Skeletal muscle tissue (tissue), 3 donors: ENCODE measurements at regions not wholly inside any gene's neighbourhood (a gene's known extent, or its start where the extent isn't known, plus 50 kb on each side); places are given as distances from the start of the nearest gene placed in this dataset.

ENCODE experiments used
- H3K27ac ChIP-seq: one replicate; pipeline ENCODE4 v1.7.0; 2013; ENCODE audit warnings: mild to moderate bottlenecking, low read depth, low read length, inconsistent platforms
- H3K27me3 ChIP-seq, 3 donors: one replicate each; pipeline ENCODE4 v1.7.0; 2013; ENCODE audit warnings: low read length in 3 of 3; ENCODE audit not compliant: control insufficient read depth in 3 of 3, insufficient read depth in 3 of 3
- H3K36me3 ChIP-seq, 3 donors: one replicate each; pipeline ENCODE4 v1.7.0; 2013; ENCODE audit warnings: low read length in 3 of 3; ENCODE audit not compliant: control insufficient read depth in 3 of 3, insufficient read depth in 3 of 3
- H3K4me1 ChIP-seq, 3 donors: one replicate each; pipeline ENCODE4 v1.7.0; 2013; ENCODE audit warnings: low read length in 3 of 3, mild to moderate bottlenecking in 3 of 3; ENCODE audit not compliant: control insufficient read depth in 3 of 3, insufficient read depth in 3 of 3
- H3K4me3 ChIP-seq, 3 donors: one replicate each; pipeline ENCODE4 v1.7.0; 2013; ENCODE audit warnings: low read length in 3 of 3
- H3K9ac ChIP-seq, 3 donors: one replicate each; pipeline ENCODE4 v1.7.0; 2013; ENCODE audit warnings: low read length in 3 of 3, mild to moderate bottlenecking in 3 of 3, moderate library complexity in 2 of 3, low read depth in 1 of 3
- H3K9me3 ChIP-seq, 3 donors: one replicate each; pipeline ENCODE4 v1.7.0; 2013; ENCODE audit warnings: low read length in 3 of 3; ENCODE audit not compliant: control insufficient read depth in 3 of 3
- donor health status: Osteomylitis.

DNA sequence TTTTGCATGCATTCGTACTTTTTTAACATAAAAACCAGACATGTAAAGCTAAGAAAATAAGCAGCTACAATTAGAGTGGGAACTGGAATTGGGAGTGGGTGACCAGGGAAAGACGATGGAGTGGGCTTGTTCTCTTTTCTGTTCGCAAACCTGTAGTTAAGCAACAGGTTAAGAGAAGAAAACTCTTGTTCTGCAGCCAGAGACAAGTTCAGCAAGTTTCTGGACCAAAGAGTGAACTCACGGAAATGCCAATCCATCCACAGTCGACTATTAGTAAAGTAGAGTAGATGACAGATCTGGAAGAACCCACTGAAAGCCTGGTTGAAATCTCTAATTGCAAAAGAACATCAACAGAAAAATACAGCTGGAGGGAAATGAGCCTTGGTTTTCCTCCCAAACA, 197.8 kb downstream of the TFAP2A start:
- Histone ChIP-seq H3K4me1 (no peaks in the 10 kb centered on the region), H3K27me3 (no peaks in the 10 kb centered on the region), H3K9me3 (no peaks in the 10 kb centered on the region), H3K36me3 (no peaks in the 10 kb centered on the region), H3K9ac (no peak overlapping the region), H3K4me3 (no peak overlapping the region), H3K27ac (no peak overlapping the region)

DNA sequence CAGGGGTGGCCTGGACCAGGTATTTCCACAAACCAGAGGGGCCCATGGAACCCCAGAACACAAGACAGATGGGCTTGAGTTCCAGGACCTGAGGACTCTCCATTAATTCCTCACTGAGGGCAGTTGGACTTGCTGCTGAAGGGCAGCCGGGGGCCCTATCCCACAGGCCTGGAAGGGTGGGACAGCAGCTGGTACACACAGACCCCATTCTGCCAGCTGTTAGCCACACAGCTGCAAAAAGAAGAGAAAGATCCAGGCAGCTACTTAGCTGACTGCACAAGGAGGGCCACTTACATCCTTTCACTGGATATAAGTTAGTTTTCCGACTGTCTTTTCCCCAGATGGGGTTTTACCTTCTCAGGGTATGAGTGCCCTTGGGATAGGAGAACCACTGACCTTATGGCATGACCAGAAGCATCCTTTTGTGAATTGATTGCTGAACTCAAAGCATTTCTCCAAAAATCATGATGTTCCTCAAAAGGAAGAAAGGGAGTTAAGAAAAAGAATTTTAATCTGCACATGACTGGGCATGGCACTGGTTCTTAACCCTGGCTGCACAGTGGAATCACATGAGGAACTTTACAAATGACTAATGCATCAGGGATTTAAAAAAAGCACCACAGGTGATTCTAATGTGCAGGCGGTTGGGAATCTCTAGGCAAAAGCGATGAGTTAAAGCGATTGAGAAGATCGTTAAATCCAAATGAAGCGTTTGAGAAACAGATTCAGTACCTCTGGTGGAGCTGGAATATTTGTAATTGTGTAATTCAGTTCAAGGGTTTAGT, 199.4 kb downstream of the TFAP2A start:
- no peaks in the 10 kb centered on the region for H3K36me3 ChIP-seq
- no peaks in the 10 kb centered on the region for H3K9me3 ChIP-seq
- no peaks in the 10 kb centered on the region for H3K27me3 ChIP-seq
- no peaks in the 10 kb centered on the region for H3K4me1 ChIP-seq
- H3K27ac ChIP-seq, result no peak overlapping the region
- no peak overlapping the region for H3K4me3 ChIP-seq
- H3K9ac ChIP-seq, result no peak overlapping the region

DNA sequence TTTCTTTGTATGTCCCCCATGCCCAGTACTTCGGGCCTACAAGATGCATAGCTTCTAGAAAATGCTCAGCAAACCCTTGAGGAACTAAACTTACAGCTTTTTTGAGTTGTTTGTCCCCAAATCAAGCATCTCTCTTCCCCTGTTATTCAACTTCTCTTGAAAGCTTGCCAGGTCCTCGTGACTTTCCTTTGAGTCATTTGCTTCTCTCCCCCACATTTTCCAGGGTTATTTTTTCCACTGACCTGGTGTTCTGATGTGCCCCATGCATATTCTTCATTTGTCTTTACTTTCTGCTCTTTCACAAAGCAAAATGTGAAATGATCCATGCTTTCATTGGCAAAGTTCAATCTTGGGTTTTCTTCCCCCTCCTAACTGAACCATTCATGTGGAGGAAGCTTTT, 204.8 kb downstream of the TFAP2A start:
- Histone ChIP-seq H3K4me1 (no peaks in the 10 kb centered on the region), H3K9ac (no peak overlapping the region), H3K27ac (no peak overlapping the region), H3K36me3 (no peaks in the 10 kb centered on the region), H3K27me3 (no peaks in the 10 kb centered on the region), H3K9me3 (no peaks in the 10 kb centered on the region), H3K4me3 (no peak overlapping the region)

DNA sequence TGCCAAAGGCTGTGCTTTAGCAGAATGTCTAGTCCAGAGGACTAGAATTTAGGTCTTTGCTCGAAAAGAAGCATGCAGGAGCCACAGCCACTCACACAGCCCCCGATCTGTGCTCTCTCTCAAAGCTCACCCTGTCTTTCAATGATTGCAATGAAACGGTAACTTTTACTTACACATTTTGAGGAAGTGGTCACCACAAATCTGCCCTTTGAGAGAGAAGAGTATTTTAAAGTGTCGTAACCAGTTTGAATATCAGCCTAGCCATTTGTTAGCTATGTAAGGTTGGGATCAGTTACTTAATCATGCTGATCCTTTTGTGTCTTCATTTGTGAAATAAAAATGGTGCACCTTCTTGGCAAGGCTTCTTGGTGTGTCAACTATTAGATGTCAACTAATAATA, 209.0 kb downstream of the TFAP2A start:
- Histone ChIP-seq H3K27me3 (no peaks in the 10 kb centered on the region), H3K4me1 (no peaks in the 10 kb centered on the region), H3K27ac (no peak overlapping the region), H3K9ac (no peak overlapping the region), H3K9me3 (no peaks in the 10 kb centered on the region), H3K36me3 (no peaks in the 10 kb centered on the region), H3K4me3 (no peak overlapping the region)

DNA sequence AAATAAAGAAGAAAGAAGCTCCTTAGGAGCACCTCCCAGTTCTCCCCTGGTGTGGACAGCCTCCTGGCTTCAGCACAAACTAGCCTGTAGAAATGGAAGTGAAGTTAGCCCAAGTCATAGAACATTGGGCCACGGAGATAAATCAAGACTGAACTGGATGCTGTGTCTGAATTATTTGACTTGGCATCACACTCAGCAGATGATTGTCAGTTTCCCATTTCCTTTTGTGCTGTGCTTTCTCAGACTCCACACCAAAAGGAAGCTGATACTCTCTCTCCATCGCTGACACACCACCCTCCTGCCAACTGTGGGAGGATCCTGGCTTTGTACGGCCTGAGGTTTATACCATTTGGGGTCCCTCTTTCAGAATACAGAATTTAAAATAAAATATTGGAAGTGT, 209.8 kb downstream of the TFAP2A start:
- Histone ChIP-seq H3K4me1 (no peaks in the 10 kb centered on the region), H3K27ac (no peak overlapping the region), H3K9me3 (no peaks in the 10 kb centered on the region), H3K36me3 (no peaks in the 10 kb centered on the region), H3K4me3 (no peak overlapping the region), H3K9ac (no peak overlapping the region), H3K27me3 (no peaks in the 10 kb centered on the region)

DNA sequence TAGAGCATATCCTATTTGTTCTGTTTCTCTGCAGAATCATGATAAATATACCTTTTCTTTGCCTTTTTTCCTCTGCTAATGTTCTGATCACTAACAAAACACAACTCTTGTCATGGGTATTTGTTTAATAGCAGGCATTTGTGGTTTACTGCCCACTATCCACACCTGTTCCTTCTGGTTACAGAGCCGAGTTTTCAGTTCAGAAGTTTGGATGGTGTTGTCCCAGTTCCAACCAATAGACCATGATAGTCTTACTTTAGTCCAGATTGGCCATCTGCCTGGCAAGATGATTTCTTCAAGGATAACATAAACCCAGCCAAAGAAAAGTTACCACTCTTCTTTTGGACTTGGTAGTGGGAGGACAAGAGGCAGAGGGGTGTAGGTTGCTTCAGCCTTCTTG, 211.2 kb downstream of the TFAP2A start:
- Histone ChIP-seq H3K4me1 (no peaks in the 10 kb centered on the region), H3K27me3 (no peaks in the 10 kb centered on the region), H3K4me3 (no peak overlapping the region), H3K36me3 (no peaks in the 10 kb centered on the region), H3K9me3 (no peaks in the 10 kb centered on the region), H3K9ac (no peak overlapping the region), H3K27ac (no peak overlapping the region)

DNA sequence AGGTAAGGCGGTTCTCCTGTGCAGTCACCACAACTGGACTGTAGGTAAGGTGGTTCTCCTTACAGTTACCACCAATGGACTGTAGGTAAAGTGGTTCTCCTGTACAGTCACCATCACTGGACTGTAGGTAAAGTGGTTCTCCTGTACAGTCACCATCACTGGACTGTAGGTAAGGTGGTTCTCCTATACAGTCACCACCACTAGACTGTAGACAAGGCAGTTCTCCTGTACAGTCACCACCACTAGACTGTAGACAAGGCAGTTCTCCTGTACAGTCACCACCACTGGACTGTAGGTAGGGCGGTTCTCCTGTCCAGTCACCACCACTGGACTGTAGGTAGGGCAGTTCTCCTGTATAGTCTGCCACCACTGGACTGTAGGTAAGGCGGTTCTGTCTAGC, 212.3 kb downstream of the TFAP2A start:
- Histone ChIP-seq H3K27me3 (no peaks in the 10 kb centered on the region), H3K27ac (no peak overlapping the region), H3K36me3 (no peaks in the 10 kb centered on the region), H3K9me3 (no peaks in the 10 kb centered on the region), H3K4me1 (no peaks in the 10 kb centered on the region), H3K9ac (no peak overlapping the region), H3K4me3 (no peak overlapping the region)

DNA sequence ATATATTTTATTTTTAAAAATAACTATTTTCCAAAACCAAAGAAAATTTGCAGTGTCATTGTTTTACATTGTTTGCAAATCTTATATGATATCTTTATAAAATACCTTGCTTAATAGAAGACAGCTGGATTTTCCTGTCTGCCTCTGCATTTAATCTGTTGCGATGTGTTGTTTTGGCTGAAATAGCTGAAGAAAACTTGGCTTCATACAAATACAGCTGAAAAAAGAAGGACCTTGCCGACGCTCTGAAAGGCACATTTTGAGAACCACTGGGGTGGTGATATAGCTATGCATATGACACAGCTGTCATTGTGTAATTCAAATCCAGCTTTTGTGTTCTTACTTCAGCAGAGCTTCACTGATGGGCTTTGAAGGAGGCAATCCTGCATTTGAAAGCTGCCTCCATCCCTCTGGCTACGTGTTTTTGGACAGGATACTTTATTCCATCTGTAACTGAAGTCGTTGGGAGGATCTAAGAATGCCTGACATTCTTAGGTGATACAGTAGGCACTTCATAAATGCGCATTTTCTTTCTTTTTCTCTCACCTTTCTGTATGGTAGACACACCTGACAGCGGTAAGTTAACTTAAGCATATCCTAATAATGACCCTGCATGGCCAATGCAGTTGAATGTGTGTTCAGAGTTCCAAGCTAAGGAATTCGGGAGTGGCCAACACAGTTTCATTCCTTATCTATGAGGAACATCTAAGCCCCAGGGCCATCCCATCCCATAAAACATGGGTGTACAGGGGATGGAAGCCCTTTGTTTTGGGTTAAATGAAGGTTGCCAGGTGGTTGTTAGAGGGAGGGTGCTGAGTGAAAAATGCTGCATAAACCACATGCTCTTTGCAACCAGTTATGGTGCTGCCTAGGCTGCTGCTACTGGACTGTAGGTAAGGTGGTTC, 213.0 kb downstream of the TFAP2A start:
- Histone ChIP-seq H3K4me3 (no peak overlapping the region), H3K4me1 (no peaks in the 10 kb centered on the region), H3K36me3 (no peaks in the 10 kb centered on the region), H3K27ac (no peak overlapping the region), H3K9ac (no peak overlapping the region), H3K9me3 (no peaks in the 10 kb centered on the region), H3K27me3 (no peaks in the 10 kb centered on the region)

DNA sequence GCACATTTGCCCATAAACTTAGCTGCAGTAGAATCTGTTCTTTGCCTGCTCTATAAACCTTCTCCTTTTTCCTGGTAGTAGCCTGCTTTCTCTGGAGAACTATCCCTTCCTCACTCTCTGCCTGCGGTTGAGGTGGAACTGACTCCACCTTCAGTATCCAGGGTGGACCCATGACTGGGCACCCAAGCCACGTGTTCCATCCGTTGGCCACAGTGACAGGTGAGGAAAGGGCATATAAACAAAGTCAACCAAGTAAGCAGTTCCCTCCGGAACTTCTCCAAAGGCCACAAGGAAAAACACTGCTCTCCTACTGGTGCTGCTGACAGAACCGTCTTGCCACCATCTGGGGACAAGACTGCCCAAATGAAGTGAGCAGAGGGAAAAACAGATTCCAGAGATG, 218.8 kb downstream of the TFAP2A start:
- Histone ChIP-seq H3K27me3 (no peaks in the 10 kb centered on the region), H3K9ac (no peak overlapping the region), H3K36me3 (no peaks in the 10 kb centered on the region), H3K27ac (no peak overlapping the region), H3K4me3 (no peak overlapping the region), H3K9me3 (peaks cover 0 to 3% (median 0%) of the 10 kb centered on the region in 3 donors), H3K4me1 (no peaks in the 10 kb centered on the region)
